CD14-positive monocyte (primary cell): ENCODE measurements at regions not wholly inside any gene's neighbourhood (a gene's known extent, or its start where the extent isn't known, plus 50 kb on each side); places are given as distances from the start of the nearest gene placed in this dataset.

Source experiments
- DNase-seq, 3 donors: peaks; one replicate each; pipeline ENCODE4 v3.0.0-alpha.2; 2011 to 2022
- H2AFZ ChIP-seq: 2 replicates; pipeline ENCODE4 v1.6.0; 2012; ENCODE audit warnings: mild to moderate bottlenecking, low read depth, low read length, inconsistent platforms; ENCODE audit not compliant: insufficient read depth, poor library complexity, severe bottlenecking
- H3K27ac ChIP-seq, 2 donors: 1 replicate in 1 of 2; 2 replicates in 1 of 2; pipeline ENCODE4 v1.5.1; 2012 to 2013; ENCODE audit warnings: low read length in 2 of 2, control low read depth in 1 of 2, inconsistent platforms in 1 of 2, low read depth in 1 of 2, mild to moderate bottlenecking in 1 of 2
- H3K27me3 ChIP-seq, 2 donors: one replicate each; pipeline versions ENCODE4 v1.6.0 to v1.6.1; 2011 to 2013; ENCODE audit warnings: low read length in 2 of 2; ENCODE audit not compliant: control insufficient read depth in 2 of 2, insufficient read depth in 2 of 2
- H3K36me3 ChIP-seq, 2 donors: replicated peaks in 1 of 2; 1 replicate in 1 of 2; 2 replicates in 1 of 2; pipeline versions ENCODE4 v1.5.1 to v1.6.1; 2012 to 2013; ENCODE audit warnings: low read length in 2 of 2, control low read depth in 1 of 2, inconsistent platforms in 1 of 2, mild to moderate bottlenecking in 1 of 2; ENCODE audit not compliant: insufficient read depth in 2 of 2, control insufficient read depth in 1 of 2
- H3K4me1 ChIP-seq, 2 donors: 1 replicate in 1 of 2; 2 replicates in 1 of 2; pipeline versions ENCODE4 v1.5.1 to v1.6.1; 2012 to 2013; ENCODE audit warnings: low read length in 2 of 2, control low read depth in 1 of 2, inconsistent platforms in 1 of 2, mild to moderate bottlenecking in 1 of 2, moderate library complexity in 1 of 2; ENCODE audit not compliant: insufficient read depth in 2 of 2, control insufficient read depth in 1 of 2
- H3K4me2 ChIP-seq: replicated peaks from 2 replicates; pipeline ENCODE3; 2012; ENCODE audit warnings: low read length, moderate library complexity, mild to moderate bottlenecking; ENCODE audit not compliant: poor library complexity, severe bottlenecking; ENCODE audit errors: extremely low read depth
- H3K4me3 ChIP-seq, 3 experiments: fragments of 200-600 bp in 1 of 3; sonication (generic) in 1 of 3; replicated peaks in 1 of 3; 1 replicate in 2 of 3; 2 replicates in 1 of 3; pipeline ENCODE4 v1.5.1; 2011 to 2013; ENCODE audit warnings: low read length in 3 of 3, mild to moderate bottlenecking in 3 of 3, control low read depth in 2 of 3, low read depth in 2 of 3, inconsistent platforms in 1 of 3, moderate library complexity in 1 of 3
- H3K79me2 ChIP-seq: 2 replicates; pipeline ENCODE4 v1.6.0; 2012; ENCODE audit warnings: mild to moderate bottlenecking, control low read depth, inconsistent platforms, low read length, moderate library complexity; ENCODE audit not compliant: insufficient read depth
- H3K9ac ChIP-seq: 2 replicates; pipeline ENCODE4 v1.6.0; 2017; ENCODE audit warnings: low read length, mild to moderate bottlenecking; ENCODE audit not compliant: insufficient read depth, poor library complexity, severe bottlenecking
- H3K9me3 ChIP-seq, 2 donors: replicated peaks in 1 of 2; 1 replicate in 1 of 2; 2 replicates in 1 of 2; pipeline versions ENCODE4 v1.5.1 to v1.6.1; 2012 to 2013; ENCODE audit warnings: low read length in 2 of 2, control low read depth in 1 of 2; ENCODE audit not compliant: control insufficient read depth in 1 of 2, insufficient read depth in 1 of 2
- H4K20me1 ChIP-seq: 2 replicates; pipeline ENCODE4 v1.6.0; 2012; ENCODE audit warnings: mild to moderate bottlenecking, low read length, control low read depth, moderate library complexity; ENCODE audit not compliant: insufficient read depth
- H3K27ac Mint-ChIP-seq, 7 donors: one replicate each; pipeline ENCODE4 v1.8.0; 2020; ENCODE audit warnings: mild to moderate bottlenecking in 7 of 7, mixed read lengths in 7 of 7, moderate library complexity in 6 of 7, inconsistent platforms in 2 of 7
- H3K27me3 Mint-ChIP-seq, 3 donors: one replicate each; pipeline ENCODE4 v1.8.0; 2021 to 2022; ENCODE audit warnings: low read depth in 3 of 3, mild to moderate bottlenecking in 3 of 3, mixed read lengths in 3 of 3, moderate library complexity in 3 of 3, inconsistent platforms in 1 of 3
- H3K36me3 Mint-ChIP-seq, 2 donors: one replicate each; pipeline ENCODE4 v1.8.0; 2020; ENCODE audit warnings: mixed read lengths in 2 of 2, inconsistent platforms in 1 of 2, mild to moderate bottlenecking in 1 of 2
- H3K4me1 Mint-ChIP-seq: one replicate; pipeline ENCODE4 v1.8.0; 2020; ENCODE audit warnings: mild to moderate bottlenecking, mixed read lengths
- H3K4me3 Mint-ChIP-seq, 2 donors: one replicate each; pipeline ENCODE4 v1.8.0; 2020; ENCODE audit warnings: mild to moderate bottlenecking in 2 of 2, mixed read lengths in 2 of 2, moderate library complexity in 1 of 2
- H3K9me3 Mint-ChIP-seq, 7 donors: one replicate each; pipeline ENCODE4 v1.8.0; 2020 to 2022; ENCODE audit warnings: mixed read lengths in 7 of 7, mild to moderate bottlenecking in 6 of 7, moderate library complexity in 6 of 7, inconsistent platforms in 2 of 7
- WGBS: methylation state at CpG from one replicate; pipeline ENCODE4 v1.1.5; 2013; ENCODE audit warnings: missing lambda C conversion rate; ENCODE audit not compliant: insufficient coverage; 5-methylcytosine and 5-hydroxymethylcytosine counted together
- intact Hi-C, 2 donors: fragments of 100-400 bp; cut with micrococcal nuclease; formaldehyde crosslinking; loops; one replicate each; pipeline versions ENCODE4 v1.15.0 to v1.15.1; 2023
- TF ChIP-seq, protein P1 (sequence below): fragments of 200-600 bp; IDR thresholded peaks from one replicate; pipeline ENCODE4 v1.8.0; 2022; ENCODE audit warnings: antibody characterized with exemption, mild to moderate bottlenecking

GRCh38 chr7:83739527-83739926 lies 90.6 kb upstream of the SEMA3E start:
- Histone ChIP-seq H2AFZ (no peak overlapping the region), H3K9ac (no peak overlapping the region), H4K20me1 (no peaks in the 10 kb centered on the region), H3K36me3 (no peaks in the 10 kb centered on the region), H3K27ac (no peak overlapping the region), H3K4me3 (no peak overlapping the region), H3K4me2 (no peak overlapping the region), H3K9me3 (no peaks in the 10 kb centered on the region), H3K4me1 (no peaks in the 10 kb centered on the region), H3K27me3 (no peaks in the 10 kb centered on the region), H3K79me2 (no peaks in the 10 kb centered on the region)
- TF ChIP-seq, protein P1, sequence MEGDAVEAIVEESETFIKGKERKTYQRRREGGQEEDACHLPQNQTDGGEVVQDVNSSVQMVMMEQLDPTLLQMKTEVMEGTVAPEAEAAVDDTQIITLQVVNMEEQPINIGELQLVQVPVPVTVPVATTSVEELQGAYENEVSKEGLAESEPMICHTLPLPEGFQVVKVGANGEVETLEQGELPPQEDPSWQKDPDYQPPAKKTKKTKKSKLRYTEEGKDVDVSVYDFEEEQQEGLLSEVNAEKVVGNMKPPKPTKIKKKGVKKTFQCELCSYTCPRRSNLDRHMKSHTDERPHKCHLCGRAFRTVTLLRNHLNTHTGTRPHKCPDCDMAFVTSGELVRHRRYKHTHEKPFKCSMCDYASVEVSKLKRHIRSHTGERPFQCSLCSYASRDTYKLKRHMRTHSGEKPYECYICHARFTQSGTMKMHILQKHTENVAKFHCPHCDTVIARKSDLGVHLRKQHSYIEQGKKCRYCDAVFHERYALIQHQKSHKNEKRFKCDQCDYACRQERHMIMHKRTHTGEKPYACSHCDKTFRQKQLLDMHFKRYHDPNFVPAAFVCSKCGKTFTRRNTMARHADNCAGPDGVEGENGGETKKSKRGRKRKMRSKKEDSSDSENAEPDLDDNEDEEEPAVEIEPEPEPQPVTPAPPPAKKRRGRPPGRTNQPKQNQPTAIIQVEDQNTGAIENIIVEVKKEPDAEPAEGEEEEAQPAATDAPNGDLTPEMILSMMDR, result no peak
- no peak overlapping the region for H3K27ac Mint-ChIP-seq
- H3K27me3 Mint-ChIP-seq, result no peaks in the 10 kb centered on the region
- no peaks in the 10 kb centered on the region for H3K36me3 Mint-ChIP-seq
- intact Hi-C loops, result loop anchor here in 1 of 2 donors (10.0 kb wide), 1 partner anchor 55 kb away; no protein-coding TSS in a partner anchor
- no peak for DNase-seq
- H3K4me3 Mint-ChIP-seq, result no peak overlapping the region
- H3K9me3 Mint-ChIP-seq, result peaks cover 0 to 3% (median 0%) of the 10 kb centered on the region in 7 donors
- no CpG with 5 or more reads among the region's 2 CpGs for WGBS
- no peaks in the 10 kb centered on the region for H3K4me1 Mint-ChIP-seq

DNA sequence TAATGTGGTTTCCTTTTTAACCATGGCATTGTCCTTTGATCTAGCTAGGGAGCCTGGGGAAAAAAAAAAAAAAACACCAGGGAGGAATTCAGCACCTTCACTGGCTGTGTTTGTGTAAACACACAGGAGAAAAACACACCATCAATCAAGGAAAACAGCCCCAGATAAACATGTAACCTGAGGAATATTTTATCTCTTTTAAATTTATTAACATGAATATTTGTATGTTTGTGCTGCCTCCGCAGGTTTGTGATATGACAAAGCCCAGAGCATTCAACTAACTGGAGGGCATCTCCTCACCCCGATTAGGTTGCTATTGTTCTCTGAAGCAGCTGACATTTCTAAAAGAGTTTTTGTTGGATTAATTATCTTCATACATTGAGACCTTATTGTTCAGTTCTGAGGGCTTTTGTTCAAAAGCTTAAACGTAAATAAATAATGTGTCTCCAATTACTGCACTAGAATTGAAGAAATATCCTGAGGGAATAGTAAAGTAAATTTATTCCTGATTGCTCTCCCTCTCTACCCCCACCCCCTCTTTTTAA lies 89.4 kb upstream of the SEMA3E start:
- Mint-ChIP-seq H3K27ac (no peak overlapping the region), H3K27me3 (no peaks in the 10 kb centered on the region), H3K9me3 (peaks cover 0 to 4% (median 0%) of the 10 kb centered on the region in 7 donors), H3K4me1 (no peaks in the 10 kb centered on the region), H3K36me3 (no peaks in the 10 kb centered on the region), H3K4me3 (no peak overlapping the region)
- TF ChIP-seq, protein P1, result no peak
- no peak for DNase-seq
- no peaks in the 10 kb centered on the region for H3K79me2 ChIP-seq
- H3K4me3 ChIP-seq, result no peak overlapping the region
- H3K4me1 ChIP-seq, result no peaks in the 10 kb centered on the region
- H3K4me2 ChIP-seq, result no peak overlapping the region
- no peaks in the 10 kb centered on the region for H3K9me3 ChIP-seq
- H4K20me1 ChIP-seq, result no peaks in the 10 kb centered on the region
- no CpG with 5 or more reads among the region's 3 CpGs for WGBS
- no peak overlapping the region for H2AFZ ChIP-seq
- H3K9ac ChIP-seq, result no peak overlapping the region
- intact Hi-C loops, result loop anchor here in 1 of 2 donors (10.0 kb wide), 1 partner anchor 56 kb away; no protein-coding TSS in a partner anchor
- H3K27me3 ChIP-seq, result no peaks in the 10 kb centered on the region
- H3K27ac ChIP-seq, result no peak overlapping the region
- no peaks in the 10 kb centered on the region for H3K36me3 ChIP-seq
